ENCODE measurements at regions not wholly inside any gene's neighbourhood (a gene's known extent, or its start where the extent isn't known, plus 50 kb on each side); places are given as distances from the start of the nearest gene placed in this dataset.

GRCh38 chr3:101992863-101993262 is 143.5 kb downstream of the NFKBIZ start:
- no peak overlapping the region for H3K27ac ChIP-seq (ENCODE audit: low read depth in 2 of 2, low read length in 2 of 2)
- H3K27me3 ChIP-seq (ENCODE audit: control insufficient read depth in 2 of 2, insufficient read depth in 2 of 2, low read length in 2 of 2) = no peaks in the 10 kb centered on the region
- H3K9me3 ChIP-seq (ENCODE audit: control insufficient read depth in 2 of 2, low read length in 2 of 2) = no peaks in the 10 kb centered on the region
- no peak overlapping the region for H3K9ac ChIP-seq (ENCODE audit: low read depth in 1 of 2, low read length in 2 of 2)
- no peaks in the 10 kb centered on the region for H3K4me1 ChIP-seq (ENCODE audit: control insufficient read depth in 2 of 2, insufficient read depth in 2 of 2, low read length in 2 of 2)
- no peaks in the 10 kb centered on the region for H3K36me3 ChIP-seq (ENCODE audit: control insufficient read depth in 2 of 2, insufficient read depth in 2 of 2, low read length in 2 of 2)
- H3K4me3 ChIP-seq (ENCODE audit: low read length in 2 of 2) = no peak overlapping the region

DNA sequence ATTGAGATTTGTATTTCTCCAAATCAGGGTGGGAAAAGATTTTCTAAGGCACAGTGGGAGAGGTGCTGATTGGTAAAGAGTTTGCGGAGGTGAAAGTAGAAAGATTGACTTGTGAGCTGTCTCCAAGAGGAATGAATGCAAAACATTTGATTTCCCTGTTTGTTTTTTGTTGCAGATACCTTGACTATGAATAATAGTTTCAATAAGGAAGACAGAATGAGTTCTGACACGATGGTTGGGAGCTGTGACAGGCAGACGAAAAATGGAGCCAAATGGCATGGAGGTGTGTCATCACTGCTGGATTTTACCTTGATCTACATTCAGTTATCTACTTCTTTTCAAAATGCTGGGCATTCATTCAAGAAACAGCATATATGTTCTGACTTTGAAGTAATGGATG is 145.1 kb downstream of the NFKBIZ start:
- no peak overlapping the region for H3K4me3 ChIP-seq (ENCODE audit: low read length in 2 of 2)
- no peaks in the 10 kb centered on the region for H3K4me1 ChIP-seq (ENCODE audit: control insufficient read depth in 2 of 2, insufficient read depth in 2 of 2, low read length in 2 of 2)
- H3K9ac ChIP-seq (ENCODE audit: low read depth in 1 of 2, low read length in 2 of 2) = no peak overlapping the region
- H3K27me3 ChIP-seq (ENCODE audit: control insufficient read depth in 2 of 2, insufficient read depth in 2 of 2, low read length in 2 of 2) = no peaks in the 10 kb centered on the region
- H3K36me3 ChIP-seq (ENCODE audit: control insufficient read depth in 2 of 2, insufficient read depth in 2 of 2, low read length in 2 of 2) = no peaks in the 10 kb centered on the region
- no peak overlapping the region for H3K27ac ChIP-seq (ENCODE audit: low read depth in 2 of 2, low read length in 2 of 2)
- no peaks in the 10 kb centered on the region for H3K9me3 ChIP-seq (ENCODE audit: control insufficient read depth in 2 of 2, low read length in 2 of 2)

DNA sequence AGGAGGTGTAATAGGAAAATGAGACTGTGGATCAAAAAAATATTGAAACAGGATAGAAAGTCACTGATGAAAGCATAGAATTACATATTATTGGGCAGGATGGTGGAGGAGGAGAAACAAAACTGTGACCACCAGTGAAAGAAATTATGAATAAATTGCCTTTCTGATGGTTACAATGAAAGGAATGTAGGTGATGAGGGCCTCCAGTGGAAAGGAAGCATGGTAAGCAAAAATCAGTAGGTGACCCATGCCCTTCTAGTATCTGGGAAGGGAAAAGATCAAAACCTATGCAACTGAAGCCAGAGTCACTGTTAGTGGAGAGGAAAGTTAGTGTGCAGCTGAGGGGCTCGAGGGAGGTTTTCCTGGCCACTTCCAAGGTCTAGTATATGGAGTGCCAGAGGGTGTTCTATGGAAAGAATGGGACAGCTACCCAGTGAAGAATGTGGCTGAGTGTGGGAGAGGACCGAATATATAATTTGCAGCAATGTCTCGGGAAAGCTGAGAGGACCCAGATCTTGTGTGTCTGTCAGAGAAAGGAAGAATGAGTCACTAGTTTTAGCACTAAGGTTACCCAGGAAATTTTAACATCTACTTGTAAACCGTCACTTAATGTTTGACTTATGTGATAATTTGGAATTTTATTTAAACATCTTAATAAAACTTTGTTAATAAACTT is 146.2 kb downstream of the NFKBIZ start:
- no peak overlapping the region for H3K4me3 ChIP-seq (ENCODE audit: low read length in 2 of 2)
- no peaks in the 10 kb centered on the region for H3K36me3 ChIP-seq (ENCODE audit: control insufficient read depth in 2 of 2, insufficient read depth in 2 of 2, low read length in 2 of 2)
- no peaks in the 10 kb centered on the region for H3K9me3 ChIP-seq (ENCODE audit: control insufficient read depth in 2 of 2, low read length in 2 of 2)
- H3K4me1 ChIP-seq (ENCODE audit: control insufficient read depth in 2 of 2, insufficient read depth in 2 of 2, low read length in 2 of 2) = no peaks in the 10 kb centered on the region
- H3K27me3 ChIP-seq (ENCODE audit: control insufficient read depth in 2 of 2, insufficient read depth in 2 of 2, low read length in 2 of 2) = no peaks in the 10 kb centered on the region
- no peak overlapping the region for H3K9ac ChIP-seq (ENCODE audit: low read depth in 1 of 2, low read length in 2 of 2)
- no peak overlapping the region for H3K27ac ChIP-seq (ENCODE audit: low read depth in 2 of 2, low read length in 2 of 2)

DNA sequence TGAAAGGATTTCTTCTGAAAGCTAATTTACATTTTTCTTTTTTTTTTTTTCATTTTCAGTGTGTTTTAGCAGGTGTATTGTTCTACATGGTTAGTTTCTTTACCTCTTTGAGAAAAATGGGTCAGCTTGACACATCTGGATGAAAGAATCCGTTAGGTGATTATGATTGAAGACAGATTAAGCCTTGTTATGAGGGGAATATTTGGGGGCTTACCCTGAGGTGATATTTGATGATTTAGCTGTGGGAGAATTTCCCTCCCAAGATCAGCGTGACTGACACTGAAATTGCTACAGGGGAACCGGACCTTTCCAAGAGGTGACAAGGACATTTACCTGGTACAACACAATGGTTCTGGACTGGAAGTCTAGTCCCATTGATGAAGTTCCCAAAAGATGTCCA is 147.5 kb downstream of the NFKBIZ start:
- Histone ChIP-seq H3K36me3 (ENCODE audit: control insufficient read depth in 2 of 2, insufficient read depth in 2 of 2, low read length in 2 of 2) (no peaks in the 10 kb centered on the region), H3K4me1 (ENCODE audit: control insufficient read depth in 2 of 2, insufficient read depth in 2 of 2, low read length in 2 of 2) (no peaks in the 10 kb centered on the region), H3K9ac (ENCODE audit: low read depth in 1 of 2, low read length in 2 of 2) (no peak overlapping the region), H3K27me3 (ENCODE audit: control insufficient read depth in 2 of 2, insufficient read depth in 2 of 2, low read length in 2 of 2) (no peaks in the 10 kb centered on the region), H3K9me3 (ENCODE audit: control insufficient read depth in 2 of 2, low read length in 2 of 2) (no peaks in the 10 kb centered on the region), H3K4me3 (ENCODE audit: low read length in 2 of 2) (no peak overlapping the region), H3K27ac (ENCODE audit: low read depth in 2 of 2, low read length in 2 of 2) (no peak overlapping the region)

- no peaks in the 10 kb centered on the region for H3K4me1 ChIP-seq (ENCODE audit: control insufficient read depth in 2 of 2, insufficient read depth in 2 of 2, low read length in 2 of 2)
These were observed 149.1 kb downstream of the NFKBIZ start for GRCh38 chr3:101998256-101998926.

DNA sequence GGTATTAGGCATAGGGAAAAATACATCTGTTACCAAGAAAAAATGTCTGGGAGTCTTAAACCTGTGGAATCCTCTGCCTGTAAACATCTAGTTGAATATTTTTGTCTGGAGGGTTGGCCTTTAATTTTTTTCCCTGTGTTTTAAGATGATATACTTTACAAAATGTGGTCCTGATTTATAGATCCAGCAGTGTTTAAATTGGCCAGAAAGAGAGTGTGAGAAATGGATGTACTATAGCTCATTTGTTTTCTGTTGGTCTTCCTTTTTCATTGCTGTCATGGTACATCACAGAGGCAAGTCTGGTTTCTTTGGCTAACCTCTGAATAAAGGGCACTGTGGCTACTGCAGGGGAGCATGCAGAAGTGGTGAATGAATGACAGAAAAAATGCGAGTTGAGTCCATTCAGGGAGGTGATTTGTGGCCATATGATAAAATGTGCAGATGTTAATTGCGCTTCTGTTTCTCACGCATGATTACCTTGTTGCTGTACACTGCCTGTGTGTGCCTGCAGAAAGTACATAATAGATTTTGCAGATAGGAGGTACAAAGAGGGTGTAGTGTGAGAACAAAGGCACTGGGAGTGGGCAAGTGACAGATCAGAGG is 150.0 kb downstream of the NFKBIZ start:
- no peaks in the 10 kb centered on the region for H3K36me3 ChIP-seq (ENCODE audit: control insufficient read depth in 2 of 2, insufficient read depth in 2 of 2, low read length in 2 of 2)
- no peaks in the 10 kb centered on the region for H3K9me3 ChIP-seq (ENCODE audit: control insufficient read depth in 2 of 2, low read length in 2 of 2)
- H3K27me3 ChIP-seq (ENCODE audit: control insufficient read depth in 2 of 2, insufficient read depth in 2 of 2, low read length in 2 of 2) = no peaks in the 10 kb centered on the region
- H3K4me1 ChIP-seq (ENCODE audit: control insufficient read depth in 2 of 2, insufficient read depth in 2 of 2, low read length in 2 of 2) = no peaks in the 10 kb centered on the region
- no peak overlapping the region for H3K4me3 ChIP-seq (ENCODE audit: low read length in 2 of 2)
- no peak overlapping the region for H3K9ac ChIP-seq (ENCODE audit: low read depth in 1 of 2, low read length in 2 of 2)
- no peak overlapping the region for H3K27ac ChIP-seq (ENCODE audit: low read depth in 2 of 2, low read length in 2 of 2)

More at GRCh38 chr3:101998256-101998926, 149.1 kb downstream of the NFKBIZ start:
- H3K27me3 ChIP-seq (ENCODE audit: control insufficient read depth in 2 of 2, insufficient read depth in 2 of 2, low read length in 2 of 2) = no peaks in the 10 kb centered on the region
- no peak overlapping the region for H3K9ac ChIP-seq (ENCODE audit: low read depth in 1 of 2, low read length in 2 of 2)
- H3K4me3 ChIP-seq (ENCODE audit: low read length in 2 of 2) = no peak overlapping the region
- H3K9me3 ChIP-seq (ENCODE audit: control insufficient read depth in 2 of 2, low read length in 2 of 2) = no peaks in the 10 kb centered on the region
- no peak overlapping the region for H3K27ac ChIP-seq (ENCODE audit: low read depth in 2 of 2, low read length in 2 of 2)
- H3K36me3 ChIP-seq (ENCODE audit: control insufficient read depth in 2 of 2, insufficient read depth in 2 of 2, low read length in 2 of 2) = no peaks in the 10 kb centered on the region

- H3K27me3 ChIP-seq (ENCODE audit: control insufficient read depth in 2 of 2, insufficient read depth in 2 of 2, low read length in 2 of 2) = no peaks in the 10 kb centered on the region
- no peaks in the 10 kb centered on the region for H3K9me3 ChIP-seq (ENCODE audit: control insufficient read depth in 2 of 2, low read length in 2 of 2)
- no peak overlapping the region for H3K27ac ChIP-seq (ENCODE audit: low read depth in 2 of 2, low read length in 2 of 2)
- H3K4me3 ChIP-seq (ENCODE audit: low read length in 2 of 2) = no peak overlapping the region
- no peaks in the 10 kb centered on the region for H3K4me1 ChIP-seq (ENCODE audit: control insufficient read depth in 2 of 2, insufficient read depth in 2 of 2, low read length in 2 of 2)
- no peak overlapping the region for H3K9ac ChIP-seq (ENCODE audit: low read depth in 1 of 2, low read length in 2 of 2)
- H3K36me3 ChIP-seq (ENCODE audit: control insufficient read depth in 2 of 2, insufficient read depth in 2 of 2, low read length in 2 of 2) = no peaks in the 10 kb centered on the region
These were observed 151.4 kb downstream of the NFKBIZ start for GRCh38 chr3:102000620-102001209.

- H3K9me3 ChIP-seq (ENCODE audit: control insufficient read depth in 2 of 2, low read length in 2 of 2) = no peaks in the 10 kb centered on the region
- no peak overlapping the region for H3K27ac ChIP-seq (ENCODE audit: low read depth in 2 of 2, low read length in 2 of 2)
- no peak overlapping the region for H3K4me3 ChIP-seq (ENCODE audit: low read length in 2 of 2)
- no peaks in the 10 kb centered on the region for H3K36me3 ChIP-seq (ENCODE audit: control insufficient read depth in 2 of 2, insufficient read depth in 2 of 2, low read length in 2 of 2)
- no peaks in the 10 kb centered on the region for H3K27me3 ChIP-seq (ENCODE audit: control insufficient read depth in 2 of 2, insufficient read depth in 2 of 2, low read length in 2 of 2)
- no peak overlapping the region for H3K9ac ChIP-seq (ENCODE audit: low read depth in 1 of 2, low read length in 2 of 2)
- no peaks in the 10 kb centered on the region for H3K4me1 ChIP-seq (ENCODE audit: control insufficient read depth in 2 of 2, insufficient read depth in 2 of 2, low read length in 2 of 2)
These were observed 152.7 kb downstream of the NFKBIZ start for GRCh38 chr3:102002056-102002455.

DNA sequence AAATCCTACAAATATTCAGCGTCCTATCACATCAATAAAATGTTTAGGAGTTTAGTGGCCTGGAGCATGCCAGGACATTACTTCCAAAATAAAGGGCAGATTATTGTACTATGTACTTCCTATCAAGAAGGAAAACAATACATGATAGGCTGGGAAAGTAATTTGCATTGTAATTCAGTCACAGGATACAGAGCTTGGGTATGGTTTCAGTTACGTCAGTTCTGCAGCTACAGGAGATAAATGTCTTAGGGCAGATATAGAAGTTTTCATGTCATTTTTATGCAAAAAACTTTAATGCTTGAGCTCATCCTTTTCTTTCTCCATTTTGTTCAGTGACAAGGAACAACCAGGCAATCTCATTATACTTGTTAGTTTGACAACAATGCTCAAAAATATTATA is 155.2 kb downstream of the NFKBIZ start:
- Histone ChIP-seq H3K36me3 (ENCODE audit: control insufficient read depth in 2 of 2, insufficient read depth in 2 of 2, low read length in 2 of 2) (no peaks in the 10 kb centered on the region), H3K9me3 (ENCODE audit: control insufficient read depth in 2 of 2, low read length in 2 of 2) (no peaks in the 10 kb centered on the region), H3K4me3 (ENCODE audit: low read length in 2 of 2) (no peak overlapping the region), H3K9ac (ENCODE audit: low read depth in 1 of 2, low read length in 2 of 2) (no peak overlapping the region), H3K27ac (ENCODE audit: low read depth in 2 of 2, low read length in 2 of 2) (no peak overlapping the region), H3K27me3 (ENCODE audit: control insufficient read depth in 2 of 2, insufficient read depth in 2 of 2, low read length in 2 of 2) (no peaks in the 10 kb centered on the region), H3K4me1 (ENCODE audit: control insufficient read depth in 2 of 2, insufficient read depth in 2 of 2, low read length in 2 of 2) (no peaks in the 10 kb centered on the region)

DNA sequence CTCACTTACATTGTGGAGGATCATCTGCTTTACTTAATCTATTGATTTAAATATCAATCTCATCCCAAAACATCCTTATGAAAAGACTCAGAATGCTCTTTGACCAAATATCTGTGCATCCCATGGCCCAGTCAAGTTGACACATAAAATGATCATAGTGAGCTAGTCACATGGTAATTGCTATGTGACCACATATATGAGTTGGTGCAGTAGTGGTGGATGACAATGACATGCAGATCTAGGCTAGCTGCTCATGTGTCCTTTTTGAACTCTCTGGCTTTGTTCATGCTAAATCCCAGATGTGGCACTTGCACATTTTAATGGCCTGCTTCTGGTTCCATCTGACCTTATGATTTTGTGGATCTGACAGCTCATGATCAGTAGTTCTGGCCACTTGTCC is 156.2 kb downstream of the NFKBIZ start:
- Histone ChIP-seq H3K36me3 (ENCODE audit: control insufficient read depth in 2 of 2, insufficient read depth in 2 of 2, low read length in 2 of 2) (no peaks in the 10 kb centered on the region), H3K9me3 (ENCODE audit: control insufficient read depth in 2 of 2, low read length in 2 of 2) (no peaks in the 10 kb centered on the region), H3K27me3 (ENCODE audit: control insufficient read depth in 2 of 2, insufficient read depth in 2 of 2, low read length in 2 of 2) (no peaks in the 10 kb centered on the region), H3K4me3 (ENCODE audit: low read length in 2 of 2) (no peak overlapping the region), H3K27ac (ENCODE audit: low read depth in 2 of 2, low read length in 2 of 2) (no peak overlapping the region), H3K4me1 (ENCODE audit: control insufficient read depth in 2 of 2, insufficient read depth in 2 of 2, low read length in 2 of 2) (no peaks in the 10 kb centered on the region), H3K9ac (ENCODE audit: low read depth in 1 of 2, low read length in 2 of 2) (no peak overlapping the region)
